GM19043 (cell line): ENCODE measurements at regions not wholly inside any gene's neighbourhood (a gene's known extent, or its start where the extent isn't known, plus 50 kb on each side); places are given as distances from the start of the nearest gene placed in this dataset.

Source experiments
- ATAC-seq: cut with Tn5 transposase; IDR thresholded peaks from one replicate; pipeline ENCODE4 v1.9.1; 2021; ENCODE audit warnings: low read depth; ENCODE audit not compliant: unreplicated experiment

GRCh38 chr20:60851826-60852704 lies 400.0 kb upstream of the CDH4 start:
- ATAC-seq, result no peak

GRCh38 chr20:60857708-60858107 lies 394.4 kb upstream of the CDH4 start:
- ATAC-seq, result no peak

GRCh38 chr20:60862601-60863000 lies 389.5 kb upstream of the CDH4 start:
- ATAC-seq, result no peak

GRCh38 chr20:60863548-60863947 lies 388.5 kb upstream of the CDH4 start:
- ATAC-seq, result no peak

- ATAC-seq, result no peak
Observed at GRCh38 chr20:60867589-60867988, 384.5 kb upstream of the CDH4 start.

- ATAC-seq, result no peak
Observed at GRCh38 chr20:60868316-60868891, 383.7 kb upstream of the CDH4 start.

- ATAC-seq, result no peak
Observed at GRCh38 chr20:60869087-60869486, 383.0 kb upstream of the CDH4 start.

- ATAC-seq, result no peak
Observed at GRCh38 chr20:60869625-60870024, 382.4 kb upstream of the CDH4 start.

GRCh38 chr20:60870040-60870439 lies 382.0 kb upstream of the CDH4 start:
- no peak for ATAC-seq

- no peak for ATAC-seq
Observed at GRCh38 chr20:60872224-60872623, 379.8 kb upstream of the CDH4 start.

- no peak for ATAC-seq
Observed at GRCh38 chr20:60877071-60877857, 374.8 kb upstream of the CDH4 start.

- ATAC-seq, result no peak
Observed at GRCh38 chr20:60882836-60883235, 369.2 kb upstream of the CDH4 start.

GRCh38 chr20:60883496-60883895 lies 368.6 kb upstream of the CDH4 start:
- ATAC-seq, result no peak

GRCh38 chr20:60884277-60884676 lies 367.8 kb upstream of the CDH4 start:
- no peak for ATAC-seq

GRCh38 chr20:60888771-60889170 lies 363.3 kb upstream of the CDH4 start:
- ATAC-seq, result no peak

GRCh38 chr20:60892095-60892813 lies 359.8 kb upstream of the CDH4 start:
- ATAC-seq, result no peak

- no peak for ATAC-seq
Observed at GRCh38 chr20:60894091-60894490, 358.0 kb upstream of the CDH4 start.

GRCh38 chr20:60895363-60896079 lies 356.5 kb upstream of the CDH4 start:
- no peak for ATAC-seq

GRCh38 chr20:60897976-60898375 lies 354.1 kb upstream of the CDH4 start:
- ATAC-seq, result no peak

GRCh38 chr20:60899320-60899719 lies 352.7 kb upstream of the CDH4 start:
- no peak for ATAC-seq
